ENCODE measurements at regions not wholly inside any gene's neighbourhood (a gene's known extent, or its start where the extent isn't known, plus 50 kb on each side); places are given as distances from the start of the nearest gene placed in this dataset.

GRCh38 chr2:195555971-195556370 lies 101.1 kb upstream of the SLC39A10 start:
- TF ChIP-seq, protein P1, sequence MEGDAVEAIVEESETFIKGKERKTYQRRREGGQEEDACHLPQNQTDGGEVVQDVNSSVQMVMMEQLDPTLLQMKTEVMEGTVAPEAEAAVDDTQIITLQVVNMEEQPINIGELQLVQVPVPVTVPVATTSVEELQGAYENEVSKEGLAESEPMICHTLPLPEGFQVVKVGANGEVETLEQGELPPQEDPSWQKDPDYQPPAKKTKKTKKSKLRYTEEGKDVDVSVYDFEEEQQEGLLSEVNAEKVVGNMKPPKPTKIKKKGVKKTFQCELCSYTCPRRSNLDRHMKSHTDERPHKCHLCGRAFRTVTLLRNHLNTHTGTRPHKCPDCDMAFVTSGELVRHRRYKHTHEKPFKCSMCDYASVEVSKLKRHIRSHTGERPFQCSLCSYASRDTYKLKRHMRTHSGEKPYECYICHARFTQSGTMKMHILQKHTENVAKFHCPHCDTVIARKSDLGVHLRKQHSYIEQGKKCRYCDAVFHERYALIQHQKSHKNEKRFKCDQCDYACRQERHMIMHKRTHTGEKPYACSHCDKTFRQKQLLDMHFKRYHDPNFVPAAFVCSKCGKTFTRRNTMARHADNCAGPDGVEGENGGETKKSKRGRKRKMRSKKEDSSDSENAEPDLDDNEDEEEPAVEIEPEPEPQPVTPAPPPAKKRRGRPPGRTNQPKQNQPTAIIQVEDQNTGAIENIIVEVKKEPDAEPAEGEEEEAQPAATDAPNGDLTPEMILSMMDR (IDR thresholded peaks at IDR 0.05) = no peak
- no peak for TF ChIP-seq ZFX (IDR thresholded peaks at IDR 0.05; ENCODE audit: borderline replicate concordance)

Data from 22Rv1 (cell line).